ENCODE measurements at regions not wholly inside any gene's neighbourhood (a gene's known extent, or its start where the extent isn't known, plus 50 kb on each side); places are given as distances from the start of the nearest gene placed in this dataset.

DNA sequence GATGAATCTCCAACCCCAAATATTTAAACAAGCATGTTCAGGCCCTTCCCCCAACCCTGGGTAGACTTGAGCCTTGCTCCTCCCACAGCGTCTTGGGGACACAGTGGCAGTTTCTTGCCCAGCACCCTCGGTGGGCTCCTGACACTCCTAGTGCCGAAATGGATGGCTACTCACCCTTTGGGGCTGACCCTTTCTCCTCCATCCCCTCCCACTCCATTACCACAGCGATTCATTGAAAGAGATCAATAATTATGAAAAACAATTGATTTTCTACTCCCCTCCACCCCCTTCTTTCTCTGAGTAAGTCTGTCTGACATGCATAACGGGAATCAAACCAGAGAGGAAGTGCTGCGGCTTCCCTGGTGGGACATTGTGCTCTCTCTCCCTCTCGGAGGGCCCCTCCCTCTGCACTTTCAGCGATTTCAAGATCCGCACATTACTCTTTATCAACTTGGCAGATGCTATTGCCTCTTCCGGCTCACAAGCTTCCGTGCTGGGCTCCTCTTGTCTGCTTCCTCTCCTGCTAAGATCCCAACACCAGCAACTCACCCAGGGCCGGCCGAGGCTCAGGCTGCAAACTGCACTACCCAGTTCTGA lies 79.0 kb upstream of the PLXNA4 start:
- peak; percentile 16 for DNase-seq
- peaks cover 15% of the 10 kb centered on the region for H3K4me1 Mint-ChIP-seq
- H3K27me3 Mint-ChIP-seq (ENCODE audit: low read depth, poor library complexity), result peaks cover 16% of the 10 kb centered on the region
- peaks cover 4% of the 10 kb centered on the region for H3K9me3 Mint-ChIP-seq
- no peak overlapping the region for H3K27ac Mint-ChIP-seq
- peak overlapping the region; percentile 74 for H3K4me3 Mint-ChIP-seq
- TF ChIP-seq, protein P1, sequence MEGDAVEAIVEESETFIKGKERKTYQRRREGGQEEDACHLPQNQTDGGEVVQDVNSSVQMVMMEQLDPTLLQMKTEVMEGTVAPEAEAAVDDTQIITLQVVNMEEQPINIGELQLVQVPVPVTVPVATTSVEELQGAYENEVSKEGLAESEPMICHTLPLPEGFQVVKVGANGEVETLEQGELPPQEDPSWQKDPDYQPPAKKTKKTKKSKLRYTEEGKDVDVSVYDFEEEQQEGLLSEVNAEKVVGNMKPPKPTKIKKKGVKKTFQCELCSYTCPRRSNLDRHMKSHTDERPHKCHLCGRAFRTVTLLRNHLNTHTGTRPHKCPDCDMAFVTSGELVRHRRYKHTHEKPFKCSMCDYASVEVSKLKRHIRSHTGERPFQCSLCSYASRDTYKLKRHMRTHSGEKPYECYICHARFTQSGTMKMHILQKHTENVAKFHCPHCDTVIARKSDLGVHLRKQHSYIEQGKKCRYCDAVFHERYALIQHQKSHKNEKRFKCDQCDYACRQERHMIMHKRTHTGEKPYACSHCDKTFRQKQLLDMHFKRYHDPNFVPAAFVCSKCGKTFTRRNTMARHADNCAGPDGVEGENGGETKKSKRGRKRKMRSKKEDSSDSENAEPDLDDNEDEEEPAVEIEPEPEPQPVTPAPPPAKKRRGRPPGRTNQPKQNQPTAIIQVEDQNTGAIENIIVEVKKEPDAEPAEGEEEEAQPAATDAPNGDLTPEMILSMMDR (IDR thresholded peaks at IDR 0.05), result no peak
- no peaks in the 10 kb centered on the region for H3K36me3 Mint-ChIP-seq (ENCODE audit: low read depth)

DNA sequence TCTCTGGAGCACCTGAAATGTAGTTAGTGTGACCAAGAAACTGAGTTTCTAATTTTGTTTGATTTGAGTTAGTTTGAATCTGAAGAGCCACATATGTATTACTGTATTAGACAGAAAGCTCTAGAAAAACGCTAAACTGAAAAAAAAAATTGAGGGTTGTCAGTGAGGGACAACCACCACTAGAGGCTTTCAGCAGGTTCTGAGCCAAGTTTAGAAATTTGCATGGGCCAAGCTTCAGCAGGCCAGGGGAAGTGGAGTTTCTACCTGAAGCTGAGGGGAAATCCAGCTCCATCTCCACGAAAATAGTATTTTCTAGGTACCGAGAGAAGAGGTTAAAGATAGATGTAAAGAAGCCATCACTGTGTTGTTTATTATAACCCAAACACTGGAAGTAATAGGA lies 77.9 kb upstream of the PLXNA4 start:
- DNase-seq, result no peak
- peaks cover 15% of the 10 kb centered on the region for H3K4me1 Mint-ChIP-seq
- peak overlapping the region; percentile 32 for H3K4me3 Mint-ChIP-seq
- peaks cover 17% of the 10 kb centered on the region for H3K27me3 Mint-ChIP-seq (ENCODE audit: low read depth, poor library complexity)
- no peaks in the 10 kb centered on the region for H3K36me3 Mint-ChIP-seq (ENCODE audit: low read depth)
- no peak overlapping the region for H3K27ac Mint-ChIP-seq
- peaks cover 4% of the 10 kb centered on the region for H3K9me3 Mint-ChIP-seq
- TF ChIP-seq, protein P1 (IDR thresholded peaks at IDR 0.05), result peak; percentile 30

DNA sequence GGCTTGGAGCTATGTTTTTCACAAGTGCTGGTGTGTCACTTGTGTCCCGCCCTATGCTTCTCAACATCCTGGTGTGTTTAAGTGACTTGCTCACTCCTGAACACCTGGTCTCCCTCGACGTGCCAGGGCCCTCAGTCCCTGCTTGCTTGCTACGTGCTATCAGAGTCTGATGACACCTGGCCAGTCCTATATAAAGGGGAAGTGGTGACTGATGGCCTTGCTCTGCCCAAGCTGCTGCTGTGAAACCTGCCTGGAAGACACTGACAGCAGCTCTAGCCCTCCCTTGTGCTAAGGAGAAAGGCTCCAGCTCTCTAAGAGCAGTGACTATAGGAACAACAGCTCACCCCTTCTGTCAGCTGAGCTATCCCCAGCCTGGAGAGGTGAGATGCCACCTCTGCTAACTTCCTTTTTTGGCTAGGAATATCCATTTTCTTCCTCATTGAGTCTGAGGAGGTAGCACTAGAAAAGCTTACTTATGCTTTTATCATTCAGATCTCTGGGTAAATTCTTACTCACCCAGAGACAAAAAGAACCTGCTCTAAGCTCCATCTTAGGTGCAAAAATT lies 77.2 kb upstream of the PLXNA4 start:
- H3K27ac Mint-ChIP-seq, result no peak overlapping the region
- TF ChIP-seq, protein P1 (IDR thresholded peaks at IDR 0.05), result no peak
- no peak for DNase-seq
- H3K27me3 Mint-ChIP-seq (ENCODE audit: low read depth, poor library complexity), result peaks cover 17% of the 10 kb centered on the region
- peaks cover 15% of the 10 kb centered on the region for H3K4me1 Mint-ChIP-seq
- no peaks in the 10 kb centered on the region for H3K36me3 Mint-ChIP-seq (ENCODE audit: low read depth)
- no peak overlapping the region for H3K4me3 Mint-ChIP-seq
- H3K9me3 Mint-ChIP-seq, result peaks cover 4% of the 10 kb centered on the region

DNA sequence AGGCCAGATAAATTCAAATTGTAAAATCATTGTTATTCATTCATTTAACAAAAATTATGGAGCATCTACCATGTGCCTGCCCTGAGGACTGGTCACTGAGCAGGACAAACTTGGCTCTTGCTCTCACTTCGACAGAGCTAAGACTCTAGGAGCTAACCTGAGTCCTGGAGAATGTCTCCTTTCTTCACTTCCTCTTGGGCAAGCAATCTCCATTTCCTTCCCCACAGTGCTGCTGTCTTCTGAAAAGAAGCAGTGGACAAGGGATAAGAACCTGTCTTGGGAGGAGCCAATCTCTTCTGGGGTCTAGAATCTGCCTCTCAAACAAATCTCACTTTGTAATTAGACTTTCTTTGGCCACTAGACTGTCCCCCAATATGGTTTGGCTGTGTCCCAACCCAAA lies 76.2 kb upstream of the PLXNA4 start:
- peaks cover 15% of the 10 kb centered on the region for H3K4me1 Mint-ChIP-seq
- TF ChIP-seq, protein P1 (IDR thresholded peaks at IDR 0.05), result no peak
- H3K27ac Mint-ChIP-seq, result no peak overlapping the region
- DNase-seq, result no peak
- H3K27me3 Mint-ChIP-seq (ENCODE audit: low read depth, poor library complexity), result peaks cover 14% of the 10 kb centered on the region
- H3K9me3 Mint-ChIP-seq, result peaks cover 4% of the 10 kb centered on the region
- no peak overlapping the region for H3K4me3 Mint-ChIP-seq
- H3K36me3 Mint-ChIP-seq (ENCODE audit: low read depth), result no peaks in the 10 kb centered on the region

DNA sequence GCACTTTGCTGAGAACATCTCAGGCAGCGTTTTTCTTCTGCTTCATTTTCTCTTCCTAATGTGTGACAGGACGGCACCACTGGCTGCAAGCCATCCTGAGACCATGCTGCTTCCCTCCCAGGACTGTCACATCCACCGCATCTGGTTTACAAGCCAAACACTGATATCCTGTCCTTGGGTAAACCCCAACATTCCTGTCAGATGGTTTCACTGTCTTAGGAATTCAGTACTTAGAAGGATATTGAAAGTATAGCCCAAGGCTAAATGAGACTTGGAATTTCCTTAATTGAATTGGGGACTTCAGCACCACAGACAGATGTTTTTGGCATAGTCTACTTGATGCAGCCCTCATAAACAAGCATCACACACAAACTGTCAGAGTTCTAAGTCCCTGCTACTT lies 74.2 kb upstream of the PLXNA4 start:
- DNase-seq, result no peak
- peaks cover 4% of the 10 kb centered on the region for H3K9me3 Mint-ChIP-seq

More for the DNA sequence above, 74.2 kb upstream of the PLXNA4 start:
- Mint-ChIP-seq H3K4me1 (peaks cover 11% of the 10 kb centered on the region), H3K27ac (no peak overlapping the region), H3K36me3 (ENCODE audit: low read depth) (no peaks in the 10 kb centered on the region), H3K27me3 (ENCODE audit: low read depth, poor library complexity) (peaks cover 15% of the 10 kb centered on the region), H3K4me3 (no peak overlapping the region)
- TF ChIP-seq, protein P1 (IDR thresholded peaks at IDR 0.05), result no peak

Data from nephron progenitor cell (in vitro differentiated cells).